Tibial artery (tissue), 4 donors: ENCODE measurements at regions not wholly inside any gene's neighbourhood (a gene's known extent, or its start where the extent isn't known, plus 50 kb on each side); places are given as distances from the start of the nearest gene placed in this dataset.

Experiments
- DNase-seq, 2 donors: peaks; one replicate each; pipeline ENCODE4 v3.0.0-alpha.2; 2019
- H3K27ac ChIP-seq, 2 donors: fragments of 200-600 bp; sonication (generic) in 1 of 2; 1 replicate in 1 of 2; 2 replicates in 1 of 2; pipeline ENCODE4 v1.5.1; 2018 to 2019; ENCODE audit warnings: mild to moderate bottlenecking in 1 of 2
- H3K27me3 ChIP-seq, 2 donors: fragments of 200-600 bp; sonication (generic) in 1 of 2; one replicate each; pipeline versions ENCODE4 v1.5.1 to v1.6.0; 2016 to 2019
- H3K36me3 ChIP-seq, 3 donors: fragments of 200-600 bp; sonication (generic) in 2 of 3; one replicate each; pipeline ENCODE4 v1.5.1; 2016 to 2019; ENCODE audit warnings: mild to moderate bottlenecking in 2 of 3
- H3K4me1 ChIP-seq, 4 donors: fragments of 200-600 bp; sonication (generic) in 2 of 4; 1 replicate in 3 of 4; 2 replicates in 1 of 4; pipeline ENCODE4 v1.5.1; 2016 to 2019
- H3K4me3 ChIP-seq, 2 donors: fragments of 200-600 bp; sonication (generic) in 1 of 2; 1 replicate in 1 of 2; 2 replicates in 1 of 2; pipeline ENCODE4 v1.5.1; 2018 to 2019; ENCODE audit warnings: mild to moderate bottlenecking in 2 of 2
- H3K9me3 ChIP-seq, 3 donors: fragments of 200-600 bp; sonication (generic) in 1 of 3; one replicate each; pipeline ENCODE4 v1.5.1; 2016 to 2019
- CTCF ChIP-seq, 2 experiments: fragments of 200-600 bp in 1 of 2; fragments of 450-650 bp in 1 of 2; IDR thresholded peaks; one replicate each; pipeline ENCODE4 v1.5.1; 2017 to 2019; ENCODE audit warnings: antibody characterized with exemption in 2 of 2, mild to moderate bottlenecking in 1 of 2, moderate library complexity in 1 of 2
- intact Hi-C: fragments of 100-400 bp; cut with DNase I; formaldehyde crosslinking; loops from one replicate; pipeline ENCODE4 v1.15.0; 2023; ENCODE audit warnings: low total_unique reads

- Histone ChIP-seq H3K36me3 (no peaks in the 10 kb centered on the region), H3K4me3 (no peak overlapping the region), H3K27me3 (no peaks in the 10 kb centered on the region), H3K9me3 (no peaks in the 10 kb centered on the region), H3K27ac (no peak overlapping the region), H3K4me1 (no peaks in the 10 kb centered on the region)
- TF ChIP-seq CTCF (IDR thresholded peaks at IDR 0.05) = no peak
- no peak for DNase-seq
- intact Hi-C loops = no loop called here
These were observed 163.5 kb upstream of the EOMES start for GRCh38 chr3:27885641-27886040.

GRCh38 chr3:27888562-27888961 lies 166.4 kb upstream of the EOMES start:
- Histone ChIP-seq H3K27me3 (no peaks in the 10 kb centered on the region), H3K4me1 (no peaks in the 10 kb centered on the region), H3K9me3 (peaks cover 0 to 18% (median 0%) of the 10 kb centered on the region in 3 donors), H3K27ac (no peak overlapping the region), H3K4me3 (no peak overlapping the region), H3K36me3 (no peaks in the 10 kb centered on the region)
- no peak for TF ChIP-seq CTCF (IDR thresholded peaks at IDR 0.05)
- DNase-seq = no peak
- intact Hi-C loops = no loop called here

GRCh38 chr3:27889745-27890144 lies 167.6 kb upstream of the EOMES start:
- intact Hi-C loops = no loop called here
- Histone ChIP-seq H3K9me3 (peaks cover 0 to 21% (median 0%) of the 10 kb centered on the region in 3 donors), H3K27ac (no peak overlapping the region), H3K4me1 (no peaks in the 10 kb centered on the region), H3K4me3 (no peak overlapping the region), H3K36me3 (no peaks in the 10 kb centered on the region), H3K27me3 (no peaks in the 10 kb centered on the region)
- TF ChIP-seq CTCF (IDR thresholded peaks at IDR 0.05) = no peak
- no peak for DNase-seq

- intact Hi-C loops = no loop called here
- H3K27ac ChIP-seq = no peak overlapping the region
- no peaks in the 10 kb centered on the region for H3K36me3 ChIP-seq
- no peak for TF ChIP-seq CTCF (IDR thresholded peaks at IDR 0.05)
- H3K9me3 ChIP-seq = no peaks in the 10 kb centered on the region
- H3K4me3 ChIP-seq = no peak overlapping the region
- no peaks in the 10 kb centered on the region for H3K27me3 ChIP-seq
- H3K4me1 ChIP-seq = no peaks in the 10 kb centered on the region
- no peak for DNase-seq
These were observed 178.2 kb upstream of the EOMES start for GRCh38 chr3:27900316-27900715.

- Histone ChIP-seq H3K36me3 (no peaks in the 10 kb centered on the region), H3K27me3 (no peaks in the 10 kb centered on the region), H3K27ac (no peak overlapping the region), H3K4me1 (no peaks in the 10 kb centered on the region), H3K4me3 (no peak overlapping the region), H3K9me3 (no peaks in the 10 kb centered on the region)
- no peak for DNase-seq
- intact Hi-C loops = no loop called here
- TF ChIP-seq CTCF (IDR thresholded peaks at IDR 0.05) = no peak
These were observed 181.3 kb upstream of the EOMES start for GRCh38 chr3:27903446-27903845.

- Histone ChIP-seq H3K27ac (no peak overlapping the region), H3K4me1 (no peaks in the 10 kb centered on the region), H3K27me3 (no peaks in the 10 kb centered on the region), H3K36me3 (no peaks in the 10 kb centered on the region), H3K4me3 (no peak overlapping the region), H3K9me3 (no peaks in the 10 kb centered on the region)
- TF ChIP-seq CTCF (IDR thresholded peaks at IDR 0.05) = no peak
- intact Hi-C loops = no loop called here
- DNase-seq = no peak
These were observed 183.5 kb upstream of the EOMES start for GRCh38 chr3:27905625-27906024.
